ENCODE measurements at regions not wholly inside any gene's neighbourhood (a gene's known extent, or its start where the extent isn't known, plus 50 kb on each side); places are given as distances from the start of the nearest gene placed in this dataset.
A peak's percentile ranks its signal among the peaks of the same experiment; 100 is the strongest.

DNA sequence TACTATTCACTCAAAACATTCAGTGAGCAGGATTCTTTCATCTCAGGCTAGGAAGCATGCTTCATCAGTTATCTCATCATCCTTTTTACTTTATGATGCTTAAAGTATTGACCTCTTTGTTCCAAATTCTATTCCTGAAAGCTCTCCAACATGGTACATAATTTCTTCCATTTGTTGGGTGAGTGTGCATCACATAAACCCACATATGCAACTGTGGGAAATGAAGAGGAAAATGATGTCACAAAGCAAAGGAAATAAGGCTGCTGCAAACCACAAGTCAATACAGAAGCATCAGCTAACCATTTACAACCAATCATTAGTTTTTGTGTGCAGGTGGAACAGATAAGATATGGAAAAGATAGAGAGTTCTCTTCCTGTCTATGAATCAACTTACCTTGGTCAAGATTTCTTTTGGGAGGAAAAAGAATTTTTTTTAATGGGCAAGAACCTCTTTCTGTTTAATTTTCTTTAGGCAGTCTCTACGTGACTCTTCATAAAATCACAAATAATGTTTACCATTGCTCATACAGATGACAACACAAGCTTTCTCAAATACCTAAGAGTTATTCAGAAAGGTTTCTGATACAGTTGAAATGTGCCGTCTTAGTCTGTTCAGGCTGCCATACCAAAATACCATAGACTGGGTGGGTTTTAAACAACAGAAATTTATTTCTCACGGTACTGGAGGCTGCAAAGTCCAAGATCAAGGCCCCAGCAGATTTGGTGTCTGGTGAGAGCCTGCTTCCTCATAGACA lies 259.9 kb downstream of the ADGRG6 start:
- no peak for DNase-seq

- DNase-seq, result no peak
Measured at GRCh38 chr6:142562865-142563264, 261.1 kb downstream of the ADGRG6 start.

DNA sequence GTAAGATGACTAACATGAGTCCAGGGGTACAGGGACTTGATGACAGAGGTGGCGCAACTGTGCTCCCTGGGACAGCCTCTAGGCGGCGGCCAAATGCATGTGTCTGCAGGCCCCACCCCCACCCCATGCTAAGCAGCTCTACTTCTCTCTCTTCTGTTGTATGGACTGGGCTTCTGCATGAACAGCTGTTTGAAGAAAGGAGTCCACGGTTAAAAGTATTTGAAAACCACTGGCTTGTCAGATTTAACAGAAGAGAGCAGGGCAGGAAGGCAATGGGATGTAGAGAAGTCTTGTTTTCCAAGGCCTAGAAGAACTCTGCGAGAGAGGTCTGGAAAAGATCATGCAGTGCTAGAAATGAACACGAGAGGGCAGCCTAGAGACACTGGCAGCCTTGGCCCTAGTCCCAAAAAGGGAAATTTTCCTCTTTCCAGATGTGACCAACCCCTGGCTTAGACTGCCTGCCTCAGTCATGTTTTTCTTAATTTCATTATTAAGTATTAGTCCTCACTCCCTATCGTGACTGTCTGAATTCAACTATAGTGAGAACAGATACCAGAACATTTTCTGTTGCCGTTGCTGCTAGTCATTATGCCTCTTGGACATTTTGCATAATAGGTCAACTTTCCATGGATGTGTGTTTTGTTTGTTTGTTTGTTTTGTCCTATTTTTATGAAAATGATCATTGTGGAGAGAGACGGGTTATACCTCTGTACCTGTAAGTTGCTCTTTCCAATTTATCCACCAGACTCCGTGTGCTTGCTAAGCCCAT lies 265.0 kb downstream of the ADGRG6 start:
- DNase-seq, result peak; percentile 47 to 49

DNA sequence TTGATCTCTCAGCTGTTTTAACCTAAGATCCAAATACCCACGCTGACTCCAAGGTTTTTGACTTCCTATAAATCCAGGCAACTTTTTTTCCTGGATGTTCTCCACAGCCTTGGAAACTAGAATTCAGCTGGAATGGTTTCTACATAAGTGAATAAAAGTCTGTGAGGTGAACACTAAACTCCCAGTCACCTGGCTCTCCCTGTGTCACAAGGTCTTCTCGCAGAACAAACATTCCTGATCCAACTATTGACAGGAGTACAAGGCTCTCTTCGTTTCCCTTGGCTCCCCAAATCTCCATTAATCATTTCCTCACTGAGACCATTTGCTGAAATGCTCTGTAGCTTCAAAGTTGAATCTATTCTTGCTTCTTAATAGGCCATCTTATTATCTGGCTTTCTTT lies 265.7 kb downstream of the ADGRG6 start:
- DNase-seq, result no peak

GRCh38 chr6:142568857-142569597 lies 267.2 kb downstream of the ADGRG6 start:
- DNase-seq, result no peak

- no peak for DNase-seq
Measured at GRCh38 chr6:142569676-142570075, 267.9 kb downstream of the ADGRG6 start.

- DNase-seq, result no peak
Measured at GRCh38 chr6:142570221-142570671, 268.4 kb downstream of the ADGRG6 start.

- DNase-seq, result no peak
Measured at GRCh38 chr6:142592876-142593275, 291.1 kb downstream of the ADGRG6 start.

DNA sequence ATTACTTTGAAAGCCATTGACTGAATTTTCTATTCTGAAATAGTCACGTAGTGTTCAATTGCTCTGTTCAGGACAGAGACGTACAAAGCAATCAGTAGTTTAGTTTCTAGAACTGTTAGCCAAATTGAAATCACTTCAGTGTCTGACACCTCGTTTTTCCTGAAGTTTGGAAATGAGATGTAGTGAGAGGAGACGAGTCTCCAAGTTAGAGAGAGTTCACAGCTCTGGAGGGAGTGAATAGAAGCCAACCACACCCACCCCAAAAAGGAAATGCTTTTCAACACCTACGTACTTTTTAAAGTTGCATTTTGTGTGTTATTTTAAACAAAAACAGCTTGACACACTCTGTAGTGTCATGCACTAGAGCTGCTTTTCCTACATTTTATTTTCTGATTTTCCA lies 296.0 kb downstream of the ADGRG6 start:
- no peak for DNase-seq

DNA sequence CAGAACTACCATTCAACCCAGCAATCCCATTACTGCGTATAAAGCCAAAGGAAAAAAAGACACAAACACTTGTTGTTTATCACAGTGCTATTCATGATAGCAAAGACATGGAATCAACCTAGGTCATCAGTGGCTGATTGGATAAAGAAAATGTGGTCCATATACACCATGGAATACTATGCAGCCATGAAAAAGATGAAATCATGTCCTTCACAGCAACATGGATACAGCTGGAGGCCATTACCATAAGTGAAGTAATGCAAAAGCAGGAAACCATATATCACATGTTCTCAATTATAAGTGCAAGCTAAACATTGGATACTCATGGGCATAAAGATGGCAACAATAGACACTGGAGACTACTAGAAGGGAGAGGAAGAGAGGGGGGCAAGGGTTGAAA lies 299.6 kb downstream of the ADGRG6 start:
- no peak for DNase-seq

DNA sequence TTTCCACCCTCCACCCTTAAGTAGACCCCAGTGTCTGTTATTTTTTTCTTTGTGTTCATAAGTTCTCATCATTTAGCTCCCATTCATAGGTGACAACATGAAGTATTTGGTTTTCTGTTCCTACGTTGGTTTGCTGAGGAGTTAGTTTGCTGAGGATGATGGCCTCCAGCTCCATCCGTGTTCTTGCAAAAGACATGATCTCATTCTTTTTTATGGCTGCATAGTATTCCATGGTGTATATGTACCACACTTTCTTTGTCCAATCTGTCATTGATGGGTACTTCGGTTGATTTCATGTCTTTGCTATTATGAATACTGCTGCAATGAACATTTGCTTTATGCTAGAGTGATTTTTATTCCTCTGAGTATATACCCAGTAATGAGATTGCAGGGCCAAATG lies 301.2 kb downstream of the ADGRG6 start:
- DNase-seq, result no peak

- no peak for DNase-seq
Measured at GRCh38 chr6:142605922-142606485, 304.2 kb downstream of the ADGRG6 start.

DNA sequence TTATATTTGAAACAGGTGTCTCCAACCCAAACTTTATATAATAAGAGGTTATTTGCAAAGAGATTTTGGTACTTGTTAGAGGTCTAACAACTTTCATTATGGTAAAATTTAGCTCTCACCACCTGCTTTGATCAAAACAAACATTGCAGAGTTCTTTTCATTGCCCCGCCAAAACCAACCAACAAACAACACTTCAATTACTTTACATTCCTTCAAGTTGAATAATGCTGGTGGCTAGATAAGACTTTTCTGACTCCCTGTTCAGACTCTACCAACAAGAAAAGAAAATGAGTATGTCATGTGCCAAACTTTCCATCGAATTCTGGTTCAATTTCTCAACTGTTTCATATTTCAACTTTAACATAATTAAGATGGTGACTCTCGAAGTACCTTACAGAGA lies 311.1 kb downstream of the ADGRG6 start:
- DNase-seq, result no peak

DNA sequence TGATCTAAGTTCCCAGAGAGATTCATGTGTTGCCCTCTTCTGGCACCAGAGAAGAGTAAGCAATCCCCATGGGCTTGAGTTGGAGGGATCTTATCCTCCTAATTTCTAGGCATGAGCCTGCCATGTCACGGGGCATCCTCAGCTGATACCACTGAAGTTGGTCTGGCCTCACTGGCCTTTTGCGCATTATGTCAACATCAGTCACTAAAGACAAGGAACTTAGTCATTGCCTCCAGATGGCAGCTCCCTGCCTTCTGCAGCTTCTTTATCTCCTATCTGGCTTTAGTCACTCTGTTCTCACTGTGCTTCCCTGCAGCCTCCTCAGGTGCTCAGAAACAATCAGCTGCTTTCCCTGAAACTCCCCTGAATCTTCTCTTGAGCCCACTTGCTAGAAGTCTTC lies 312.2 kb downstream of the ADGRG6 start:
- no peak for DNase-seq

- no peak for DNase-seq
Measured at GRCh38 chr6:142617158-142617557, 315.4 kb downstream of the ADGRG6 start.

- no peak for DNase-seq
Measured at GRCh38 chr6:142621822-142622221, 320.0 kb downstream of the ADGRG6 start.

- DNase-seq, result no peak
Measured at GRCh38 chr6:142624978-142625715, 319.8 kb downstream of the HIVEP2 start.

GRCh38 chr6:142627474-142627873 lies 317.5 kb downstream of the HIVEP2 start:
- no peak for DNase-seq

DNA sequence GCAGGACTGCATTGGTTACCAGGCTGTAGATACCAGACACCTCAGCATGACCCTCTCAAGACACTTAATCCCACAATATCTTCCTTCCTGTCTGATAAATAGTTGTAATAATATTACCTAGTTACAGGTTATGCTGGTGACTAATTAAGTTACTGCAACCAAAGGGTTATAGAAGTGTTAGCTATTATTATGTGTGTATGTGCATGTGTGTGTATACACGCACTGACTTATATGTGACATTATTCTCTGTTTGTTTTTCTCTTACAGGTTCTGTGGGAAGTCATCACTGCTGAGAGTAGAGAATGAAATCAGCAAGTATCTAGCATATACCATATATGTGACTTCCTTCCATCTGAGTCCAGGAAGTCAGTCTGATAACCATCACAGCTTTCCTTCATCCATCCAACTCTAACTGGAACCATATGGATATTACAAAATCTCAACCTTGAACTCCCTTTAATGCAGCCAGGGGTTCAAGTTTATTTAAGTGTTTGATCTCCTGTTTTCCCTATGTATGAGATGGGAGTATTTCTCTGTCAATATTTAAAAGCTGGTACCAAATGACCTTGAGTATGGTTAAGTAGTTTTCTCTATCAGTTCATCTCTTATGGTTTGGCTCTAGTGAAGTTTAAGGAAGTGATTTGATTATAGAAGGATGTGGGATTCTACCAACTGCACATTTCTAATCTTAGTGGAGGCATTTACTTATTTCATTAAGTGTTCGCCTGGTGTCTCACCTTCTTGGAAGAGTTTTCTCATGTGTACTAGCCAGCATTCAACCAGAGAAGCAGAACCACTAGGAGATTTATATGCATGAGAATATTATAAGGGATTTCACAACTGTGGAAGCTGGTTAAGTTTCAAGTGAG lies 313.2 kb downstream of the HIVEP2 start:
- no peak for DNase-seq

DNA sequence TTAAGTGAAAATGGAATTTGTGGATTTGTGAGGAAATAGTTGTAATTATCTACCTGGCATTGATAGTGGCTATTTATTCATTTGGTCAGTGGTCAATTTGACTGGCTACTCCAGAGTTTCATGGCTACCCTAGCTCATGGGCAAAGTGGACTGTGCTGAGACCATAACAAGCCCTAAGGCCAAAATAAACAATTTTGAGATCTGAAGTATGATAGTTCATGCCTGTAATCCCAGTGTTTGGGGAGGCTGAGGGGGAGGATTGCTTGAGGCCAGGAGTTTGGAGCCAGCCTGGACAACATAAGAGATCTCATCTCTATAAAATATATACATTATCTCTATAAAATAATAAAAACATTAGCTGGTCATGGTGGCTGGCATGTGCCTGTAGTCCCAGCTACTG lies 311.7 kb downstream of the HIVEP2 start:
- DNase-seq, result no peak

- no peak for DNase-seq
Measured at GRCh38 chr6:142635130-142635529, 309.8 kb downstream of the HIVEP2 start.

All from activated CD4-positive, alpha-beta T cell treated with anti-CD3 and anti-CD28 coated beads, Interleukin-2, amount 50 U/mL, for 4 hours (primary cell).